Activated naive CD8-positive, alpha-beta T cell treated with anti-CD3 and anti-CD28 coated beads for 36 hours (primary cell): ENCODE measurements at regions not wholly inside any gene's neighbourhood (a gene's known extent, or its start where the extent isn't known, plus 50 kb on each side); places are given as distances from the start of the nearest gene placed in this dataset.

ENCODE experiments used
- DNase-seq: peaks from one replicate; pipeline ENCODE4 v3.0.0; 2021
- H3K27ac Mint-ChIP-seq: one replicate; pipeline ENCODE4 v1.8.0; 2022; ENCODE audit warnings: mild to moderate bottlenecking, moderate library complexity, mixed read lengths
- H3K27me3 Mint-ChIP-seq: one replicate; pipeline ENCODE4 v1.8.0; 2022; ENCODE audit warnings: mild to moderate bottlenecking, mixed read lengths
- H3K36me3 Mint-ChIP-seq: one replicate; pipeline ENCODE4 v1.8.0; 2021; ENCODE audit warnings: mild to moderate bottlenecking, mixed read lengths
- H3K4me1 Mint-ChIP-seq: one replicate; pipeline ENCODE4 v1.8.0; 2021; ENCODE audit warnings: mixed read lengths
- H3K4me3 Mint-ChIP-seq: one replicate; pipeline ENCODE4 v1.8.0; 2022; ENCODE audit warnings: mild to moderate bottlenecking, moderate library complexity, mixed read lengths
- H3K9me3 Mint-ChIP-seq: one replicate; pipeline ENCODE4 v1.8.0; 2022; ENCODE audit warnings: mixed read lengths

DNA sequence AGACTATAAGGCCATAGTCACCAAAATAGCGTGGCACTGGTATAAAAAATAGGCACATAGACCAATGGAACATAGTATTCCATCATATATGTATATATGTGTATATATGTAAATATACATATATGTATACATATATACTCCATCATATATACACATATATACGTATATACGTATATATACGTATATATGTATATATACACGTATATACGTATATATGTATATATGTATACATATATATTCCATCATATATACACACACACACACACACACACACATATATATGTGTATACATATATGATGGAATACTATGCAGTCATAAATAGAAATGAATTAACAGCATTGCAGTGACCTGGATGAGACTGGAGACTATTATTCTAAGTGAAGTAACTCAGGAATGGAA lies 204.6 kb downstream of the LTN1 start:
- Mint-ChIP-seq H3K4me1 (peaks cover 2% of the 10 kb centered on the region), H3K27me3 (no peaks in the 10 kb centered on the region), H3K27ac (no peak overlapping the region), H3K4me3 (no peak overlapping the region), H3K36me3 (peaks cover 13% of the 10 kb centered on the region), H3K9me3 (no peaks in the 10 kb centered on the region)
- DNase-seq = no peak

DNA sequence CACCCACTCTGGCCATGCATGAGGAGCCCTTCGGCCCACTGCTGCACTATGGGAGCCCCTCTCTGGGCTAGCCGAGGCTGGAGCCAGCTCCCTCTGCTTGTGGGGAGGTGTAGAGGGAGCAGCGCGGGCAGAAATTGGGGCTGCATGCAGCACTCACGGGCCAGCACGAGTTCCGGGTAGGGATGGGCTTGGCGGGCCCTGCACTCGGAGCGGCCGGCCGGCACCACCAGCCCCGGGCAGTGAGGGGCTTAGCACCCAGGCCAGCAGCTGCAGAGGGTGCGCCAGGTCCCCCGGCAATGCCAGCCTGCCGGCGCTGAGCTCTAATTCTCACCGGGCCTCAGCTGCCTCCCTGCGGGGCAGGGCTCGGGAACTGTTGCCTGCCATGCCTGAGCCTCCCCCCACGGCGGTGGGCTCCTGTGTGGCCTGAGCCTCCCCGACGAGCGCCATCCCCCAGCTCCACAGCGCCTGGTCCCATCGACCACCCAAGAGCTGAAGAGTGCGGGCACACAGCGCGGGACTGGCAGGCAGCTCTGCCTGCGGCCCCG lies 209.0 kb downstream of the LTN1 start:
- no peak for DNase-seq
- H3K9me3 Mint-ChIP-seq = no peaks in the 10 kb centered on the region
- peaks cover 13% of the 10 kb centered on the region for H3K36me3 Mint-ChIP-seq
- no peak overlapping the region for H3K4me3 Mint-ChIP-seq
- no peak overlapping the region for H3K27ac Mint-ChIP-seq
- H3K4me1 Mint-ChIP-seq = no peaks in the 10 kb centered on the region
- H3K27me3 Mint-ChIP-seq = no peaks in the 10 kb centered on the region

DNA sequence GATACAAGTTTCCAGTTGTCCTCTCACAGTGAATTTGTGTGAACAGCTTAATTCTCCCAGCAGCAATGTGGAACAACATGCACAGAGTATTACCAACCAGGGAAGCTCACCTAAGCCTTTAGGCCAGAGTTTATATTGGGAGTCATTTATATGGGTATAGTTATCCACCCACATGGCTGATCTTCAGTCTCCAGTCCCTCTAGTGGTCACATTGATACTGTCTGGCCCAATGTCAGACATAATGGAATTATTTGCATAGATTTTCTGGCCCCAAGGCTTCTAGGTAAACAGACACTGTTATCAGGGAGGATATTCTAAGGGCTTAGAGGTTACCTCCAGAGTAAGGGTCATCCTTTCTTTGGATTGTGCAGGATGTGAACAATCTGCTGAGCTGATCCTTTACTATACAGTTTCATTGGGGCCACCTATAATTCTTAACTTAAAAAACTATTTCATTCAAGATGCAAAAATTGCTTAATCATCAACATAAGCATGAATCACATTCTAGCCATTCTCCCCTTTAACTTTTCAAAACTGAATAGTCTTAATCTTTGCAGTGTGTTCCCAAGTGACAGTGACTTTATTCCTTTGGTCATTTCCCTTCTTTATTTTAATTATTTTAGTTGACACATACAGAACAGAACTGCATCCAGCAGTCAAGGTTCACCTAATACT lies 210.9 kb downstream of the LTN1 start:
- Mint-ChIP-seq H3K9me3 (no peaks in the 10 kb centered on the region), H3K27me3 (no peaks in the 10 kb centered on the region), H3K4me1 (no peaks in the 10 kb centered on the region), H3K4me3 (no peak overlapping the region), H3K36me3 (peaks cover 12% of the 10 kb centered on the region), H3K27ac (no peak overlapping the region)
- DNase-seq = no peak

DNA sequence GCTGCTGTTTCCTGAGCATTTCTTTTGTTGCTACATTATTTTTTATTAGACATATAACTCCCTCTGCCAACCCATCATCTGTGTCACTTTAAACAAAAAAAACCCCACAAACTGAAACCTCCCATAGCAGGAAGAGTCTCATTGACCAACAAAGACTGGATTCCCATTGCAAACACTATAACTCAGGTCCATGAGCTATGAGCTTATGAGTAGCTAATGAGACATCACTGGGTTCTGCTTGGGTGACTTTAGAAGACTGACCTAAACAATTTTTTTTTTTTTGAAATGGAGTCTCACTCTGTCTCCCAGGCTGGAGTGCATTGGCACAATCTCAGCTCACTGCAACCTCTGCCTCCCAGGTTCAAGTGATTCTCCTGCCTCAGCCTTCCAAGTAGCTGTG lies 212.8 kb downstream of the LTN1 start:
- Mint-ChIP-seq H3K27me3 (no peaks in the 10 kb centered on the region), H3K36me3 (peaks cover 11% of the 10 kb centered on the region), H3K4me1 (peaks cover 16% of the 10 kb centered on the region), H3K9me3 (peaks cover 3% of the 10 kb centered on the region), H3K27ac (no peak overlapping the region), H3K4me3 (no peak overlapping the region)
- DNase-seq = no peak

DNA sequence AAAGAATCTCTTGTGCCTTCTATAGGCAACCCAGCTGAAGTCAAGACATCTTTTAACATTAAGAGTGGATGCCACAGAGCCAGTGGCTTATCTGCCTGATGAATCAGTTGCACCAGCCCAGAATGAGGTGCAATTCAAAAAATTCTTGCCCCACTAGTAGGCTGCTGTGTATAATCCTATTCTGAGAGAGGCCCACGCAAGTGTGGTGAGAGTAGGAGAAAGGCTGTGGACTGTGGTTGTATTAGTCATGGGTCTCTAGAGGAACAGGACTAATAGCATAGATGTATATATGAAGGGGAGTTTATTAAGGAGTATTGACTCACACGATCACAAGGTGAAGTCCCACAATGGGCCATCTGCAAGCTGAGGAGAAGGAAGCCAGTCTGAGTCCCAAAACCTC lies 216.4 kb downstream of the LTN1 start:
- Mint-ChIP-seq H3K4me3 (no peak overlapping the region), H3K27ac (no peak overlapping the region)

DNA sequence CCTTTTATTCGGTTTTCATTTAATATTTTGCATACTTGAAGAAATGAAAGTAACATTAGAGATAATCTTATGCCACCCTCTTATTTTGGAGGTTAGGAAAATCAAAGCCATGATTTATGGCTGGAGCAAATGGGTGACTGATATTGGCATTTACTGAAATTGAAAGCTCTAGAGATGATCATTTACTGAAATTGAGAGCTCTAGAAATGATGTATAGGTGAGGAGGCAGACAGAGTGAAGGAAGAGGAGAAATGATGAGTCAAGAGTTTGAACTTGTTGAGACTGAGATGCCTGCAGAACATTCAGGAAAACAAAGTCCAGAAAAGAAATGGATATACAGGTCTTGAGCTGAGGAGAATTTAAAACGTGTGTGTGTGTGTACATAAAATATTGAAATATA lies 217.6 kb downstream of the LTN1 start:
- peaks cover 21% of the 10 kb centered on the region for H3K4me1 Mint-ChIP-seq
- H3K27me3 Mint-ChIP-seq = no peaks in the 10 kb centered on the region
- peaks cover 3% of the 10 kb centered on the region for H3K9me3 Mint-ChIP-seq
- peaks cover 9% of the 10 kb centered on the region for H3K36me3 Mint-ChIP-seq
- no peak overlapping the region for H3K4me3 Mint-ChIP-seq
- no peak for DNase-seq
- H3K27ac Mint-ChIP-seq = no peak overlapping the region

More for the DNA sequence above, 216.4 kb downstream of the LTN1 start:
- Mint-ChIP-seq H3K27me3 (no peaks in the 10 kb centered on the region), H3K9me3 (peaks cover 3% of the 10 kb centered on the region), H3K36me3 (peaks cover 7% of the 10 kb centered on the region), H3K4me1 (peaks cover 21% of the 10 kb centered on the region)
- peak; percentile 42 for DNase-seq

DNA sequence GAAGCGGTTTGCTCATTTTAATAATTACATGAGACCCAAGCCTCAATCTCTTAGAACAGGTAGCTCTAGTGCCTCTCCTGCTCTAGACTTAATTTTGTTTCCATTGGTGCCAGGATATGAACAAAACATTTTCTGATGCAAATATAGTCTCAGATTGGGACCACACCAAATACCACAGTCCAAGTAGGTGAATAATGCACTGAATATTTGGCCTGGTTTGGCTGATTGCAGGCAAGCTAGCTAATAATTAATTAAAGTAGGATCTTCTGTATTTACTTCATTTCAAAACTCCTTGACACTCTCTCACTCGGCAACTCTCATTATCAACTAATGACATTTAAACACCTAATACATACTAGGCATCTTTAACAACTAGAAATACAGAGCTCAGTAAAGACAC lies 219.6 kb downstream of the LTN1 start:
- Mint-ChIP-seq H3K36me3 (peaks cover 13% of the 10 kb centered on the region), H3K4me1 (peaks cover 28% of the 10 kb centered on the region), H3K27ac (no peak overlapping the region), H3K27me3 (no peaks in the 10 kb centered on the region), H3K4me3 (no peak overlapping the region), H3K9me3 (peaks cover 3% of the 10 kb centered on the region)
- no peak for DNase-seq

DNA sequence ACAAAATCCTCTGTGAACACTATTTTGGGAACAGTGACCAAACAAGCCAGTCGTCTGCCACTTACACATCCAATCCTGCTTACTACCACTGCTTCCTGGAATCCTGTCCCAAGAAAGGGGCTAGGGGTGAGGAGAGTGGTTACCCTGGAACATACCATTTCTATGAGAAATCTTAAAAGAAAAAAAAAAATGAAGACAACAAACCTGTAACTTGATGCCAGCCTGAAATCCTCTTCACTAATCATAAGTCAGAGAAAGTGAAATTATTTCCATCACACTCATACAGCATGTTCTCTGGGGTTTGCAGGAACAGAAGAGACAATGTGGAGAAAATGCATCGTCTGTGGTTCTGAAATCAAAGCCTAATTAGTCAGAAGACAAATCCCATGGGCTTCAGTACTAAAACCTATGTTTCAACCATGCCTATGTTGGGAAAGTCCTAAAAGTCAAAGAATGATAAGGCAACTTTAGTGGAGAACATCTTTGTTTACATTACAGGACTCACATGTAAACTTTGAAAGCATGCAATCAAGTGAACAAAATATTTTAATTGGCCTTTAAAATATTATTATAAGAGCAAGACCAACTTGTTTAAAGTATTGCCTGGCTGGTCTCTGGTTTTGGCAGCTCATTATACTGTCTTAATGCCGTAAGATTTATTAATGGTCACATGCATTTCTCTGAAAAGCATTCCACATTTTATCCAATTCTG lies 220.7 kb downstream of the LTN1 start:
- Mint-ChIP-seq H3K9me3 (peaks cover 7% of the 10 kb centered on the region), H3K4me1 (peaks cover 28% of the 10 kb centered on the region), H3K4me3 (no peak overlapping the region), H3K27ac (peak overlapping the region; percentile 35), H3K27me3 (no peaks in the 10 kb centered on the region), H3K36me3 (peaks cover 20% of the 10 kb centered on the region)
- no peak for DNase-seq

DNA sequence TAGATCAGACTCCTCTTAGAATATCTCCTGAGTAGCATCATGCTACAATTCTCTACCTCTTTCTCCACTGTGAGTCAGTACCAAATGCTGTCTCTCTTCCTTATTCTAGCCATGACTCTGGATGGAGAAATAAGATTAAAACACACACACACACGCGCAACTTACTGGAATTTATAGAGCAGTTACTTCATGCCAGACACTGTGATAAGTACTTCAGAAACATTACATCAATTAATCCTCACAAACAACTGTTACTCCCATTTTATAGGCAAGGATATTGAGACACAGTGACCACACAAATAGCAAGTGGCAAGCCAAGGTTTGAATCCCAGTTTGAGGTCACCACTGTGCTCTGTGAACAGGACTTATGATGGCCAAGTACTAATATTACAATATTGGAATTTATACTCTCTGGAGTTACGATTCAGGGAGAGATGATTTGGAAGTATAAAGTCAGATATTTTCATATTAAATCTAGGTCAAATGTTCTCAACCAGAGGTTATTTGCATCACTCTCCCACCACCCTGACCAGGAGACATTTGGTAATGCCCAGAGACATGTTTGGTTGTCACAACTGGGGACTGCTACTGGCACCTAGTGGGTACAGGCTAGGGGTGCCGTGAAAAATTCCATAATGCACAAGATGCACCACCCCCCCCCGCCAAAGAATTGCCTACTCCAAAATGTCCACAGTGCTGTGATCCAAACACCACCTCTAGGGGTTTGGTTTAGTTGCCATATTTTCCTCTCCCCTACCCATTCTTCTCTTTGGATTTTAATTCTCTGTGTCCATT lies 221.6 kb downstream of the LTN1 start:
- Mint-ChIP-seq H3K27me3 (no peaks in the 10 kb centered on the region), H3K4me1 (peaks cover 23% of the 10 kb centered on the region), H3K27ac (no peak overlapping the region)

DNA sequence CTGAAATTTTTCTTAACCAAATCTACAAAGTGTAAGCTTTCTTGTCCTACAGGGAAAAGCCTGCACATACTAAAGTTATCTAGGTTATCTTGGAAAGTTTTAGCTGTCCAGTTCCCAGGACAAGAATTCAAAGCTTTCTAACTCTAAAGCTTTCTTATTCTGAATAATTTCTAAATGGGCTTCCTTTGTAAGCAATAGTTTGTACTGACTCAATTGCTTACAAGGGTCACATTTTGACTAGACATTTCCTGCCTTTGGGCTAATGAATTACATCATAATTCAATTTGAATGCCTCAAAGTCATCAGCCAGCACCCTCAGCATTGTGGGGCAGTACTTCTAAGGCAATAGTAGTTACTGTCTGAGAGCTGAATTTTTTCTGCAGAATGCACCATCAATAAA lies 223.0 kb downstream of the LTN1 start:
- Mint-ChIP-seq H3K36me3 (peaks cover 23% of the 10 kb centered on the region), H3K27me3 (no peaks in the 10 kb centered on the region), H3K4me3 (no peak overlapping the region), H3K4me1 (peaks cover 13% of the 10 kb centered on the region), H3K27ac (peak overlapping the region; percentile 52), H3K9me3 (peaks cover 13% of the 10 kb centered on the region)
- DNase-seq = no peak

More for the DNA sequence above, 221.6 kb downstream of the LTN1 start:
- Mint-ChIP-seq H3K4me3 (no peak overlapping the region), H3K36me3 (peaks cover 22% of the 10 kb centered on the region), H3K9me3 (peaks cover 14% of the 10 kb centered on the region)
- DNase-seq = no peak

DNA sequence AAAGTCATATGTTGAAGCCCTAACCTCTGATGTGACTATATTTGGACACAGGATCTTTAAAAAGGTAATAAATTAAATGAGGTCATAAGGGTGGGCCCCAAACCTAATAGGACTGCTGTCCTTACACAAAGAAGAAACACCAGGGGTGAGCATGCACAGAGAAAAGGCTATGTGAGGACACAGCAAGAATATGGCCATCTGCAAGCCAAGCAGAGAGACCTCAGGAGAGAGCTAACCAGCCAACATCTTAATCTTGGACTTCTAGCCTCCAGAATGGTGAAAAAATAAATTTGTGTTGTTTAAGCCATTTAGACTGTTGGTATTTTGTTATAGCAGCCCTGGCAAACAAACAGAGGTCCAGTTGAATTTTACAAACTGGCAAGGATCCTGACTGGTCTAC lies 223.9 kb downstream of the LTN1 start:
- DNase-seq = no peak
- Mint-ChIP-seq H3K27me3 (no peaks in the 10 kb centered on the region), H3K4me3 (no peak overlapping the region), H3K9me3 (peaks cover 13% of the 10 kb centered on the region), H3K36me3 (peaks cover 23% of the 10 kb centered on the region), H3K27ac (no peak overlapping the region), H3K4me1 (peaks cover 13% of the 10 kb centered on the region)

DNA sequence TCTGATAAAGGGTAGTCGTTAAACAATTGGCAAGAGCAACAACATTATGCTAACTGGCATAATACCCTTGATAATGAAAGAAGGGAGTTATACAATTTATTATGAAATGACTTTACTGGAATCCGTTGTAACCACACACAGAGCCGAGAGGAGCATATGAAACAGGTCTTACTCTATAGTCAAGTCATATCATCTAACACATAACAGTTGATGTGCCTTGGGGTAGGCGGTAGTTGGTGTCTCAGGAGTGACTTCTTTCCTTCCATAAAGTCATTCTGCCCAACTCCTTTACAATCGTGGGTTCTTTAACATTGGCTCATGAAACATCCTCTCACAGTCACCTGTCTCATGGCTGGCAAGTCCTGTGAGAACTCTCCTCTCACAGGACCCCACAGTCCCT lies 225.2 kb downstream of the LTN1 start:
- Mint-ChIP-seq H3K4me1 (peaks cover 13% of the 10 kb centered on the region), H3K27me3 (no peaks in the 10 kb centered on the region), H3K27ac (no peak overlapping the region), H3K36me3 (peaks cover 23% of the 10 kb centered on the region), H3K9me3 (peaks cover 13% of the 10 kb centered on the region), H3K4me3 (no peak overlapping the region)
- DNase-seq = no peak

DNA sequence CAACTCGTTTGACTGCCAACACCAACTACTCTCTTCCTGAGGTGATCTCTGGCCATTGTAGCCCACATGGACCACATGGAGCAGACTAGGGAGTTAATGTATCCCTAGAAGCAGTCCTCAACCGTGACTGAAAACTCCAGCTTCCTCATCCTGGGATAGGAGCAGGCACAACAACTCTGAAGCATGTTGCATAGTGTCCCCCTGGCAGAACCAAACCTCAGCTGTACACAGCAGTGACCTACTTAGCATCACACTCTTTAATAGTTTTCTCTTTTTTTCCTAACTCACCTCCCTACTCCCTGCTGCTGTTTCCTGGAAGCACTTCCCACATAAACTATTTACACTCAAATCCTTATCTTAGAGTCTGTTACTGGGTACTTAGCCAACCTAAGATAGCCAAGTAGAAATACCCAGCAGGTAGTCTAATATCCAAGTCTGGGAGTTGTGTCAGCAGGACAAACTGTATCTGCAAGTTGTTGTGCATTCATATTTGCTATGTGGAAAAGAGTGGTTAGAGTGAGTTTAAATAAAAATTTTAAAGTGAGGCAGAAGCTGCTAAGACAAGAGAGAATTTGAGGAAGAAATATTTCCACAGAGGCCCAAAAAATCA lies 228.8 kb downstream of the LTN1 start:
- Mint-ChIP-seq H3K4me3 (no peak overlapping the region), H3K36me3 (peaks cover 25% of the 10 kb centered on the region), H3K27ac (no peak overlapping the region), H3K9me3 (peaks cover 13% of the 10 kb centered on the region), H3K4me1 (no peaks in the 10 kb centered on the region), H3K27me3 (no peaks in the 10 kb centered on the region)
- DNase-seq = no peak

DNA sequence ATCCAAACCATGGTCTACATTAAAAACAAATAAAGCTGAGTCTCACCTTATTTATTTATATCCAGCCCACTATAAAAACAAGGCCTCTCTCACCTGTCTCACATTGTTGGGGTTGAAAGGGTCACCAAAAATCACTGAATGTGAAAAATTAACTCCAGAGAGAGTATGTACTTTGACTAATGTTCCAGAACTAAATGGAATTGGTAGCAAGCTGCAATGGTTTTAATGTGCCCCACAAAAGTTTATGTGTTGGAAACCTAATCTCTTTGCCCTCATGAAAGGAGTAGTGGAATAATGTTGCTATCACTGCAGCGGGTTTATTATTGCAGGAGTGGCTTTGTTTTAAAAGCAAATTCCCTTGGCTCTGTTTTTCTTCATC lies 230.3 kb downstream of the LTN1 start:
- no peak for DNase-seq
- H3K9me3 Mint-ChIP-seq = peaks cover 13% of the 10 kb centered on the region
- H3K4me1 Mint-ChIP-seq = no peaks in the 10 kb centered on the region
- no peak overlapping the region for H3K4me3 Mint-ChIP-seq
- no peak overlapping the region for H3K27ac Mint-ChIP-seq
- peaks cover 18% of the 10 kb centered on the region for H3K36me3 Mint-ChIP-seq
- H3K27me3 Mint-ChIP-seq = no peaks in the 10 kb centered on the region
